Stimulated activated memory B cell treated with anti-CD40 and anti-IgM and Interleukin-4, amounts not matched to agents 10 μg/mL and 1 μg/mL and 100 μg/mL, for 72 hours (primary cell): ENCODE measurements at regions not wholly inside any gene's neighbourhood (a gene's known extent, or its start where the extent isn't known, plus 50 kb on each side); places are given as distances from the start of the nearest gene placed in this dataset.
"Not testable (repeated sequence)": the region's sequence is repeated elsewhere in the genome, so short reads cannot be mapped to it uniquely, and the experiment has no call there.

Experiments
- ATAC-seq: fragments of 150-1000 bp; cut with Tn5 transposase; 2 replicates; pipeline ENCODE4 v1.10.0; 2021
- H3K27ac Mint-ChIP-seq: one replicate; pipeline ENCODE4 v1.8.0; 2022; ENCODE audit warnings: mild to moderate bottlenecking, mixed read lengths
- H3K27me3 Mint-ChIP-seq: one replicate; pipeline ENCODE4 v1.8.0; 2022; ENCODE audit warnings: mixed read lengths
- H3K36me3 Mint-ChIP-seq: one replicate; pipeline ENCODE4 v1.8.0; 2022; ENCODE audit warnings: mixed read lengths
- H3K4me1 Mint-ChIP-seq: one replicate; pipeline ENCODE4 v1.8.0; 2022; ENCODE audit warnings: mixed read lengths
- H3K4me3 Mint-ChIP-seq: one replicate; pipeline ENCODE4 v1.8.0; 2022; ENCODE audit warnings: mild to moderate bottlenecking, moderate library complexity, mixed read lengths
- H3K9me3 Mint-ChIP-seq: one replicate; pipeline ENCODE4 v1.8.0; 2022; ENCODE audit warnings: mixed read lengths

DNA sequence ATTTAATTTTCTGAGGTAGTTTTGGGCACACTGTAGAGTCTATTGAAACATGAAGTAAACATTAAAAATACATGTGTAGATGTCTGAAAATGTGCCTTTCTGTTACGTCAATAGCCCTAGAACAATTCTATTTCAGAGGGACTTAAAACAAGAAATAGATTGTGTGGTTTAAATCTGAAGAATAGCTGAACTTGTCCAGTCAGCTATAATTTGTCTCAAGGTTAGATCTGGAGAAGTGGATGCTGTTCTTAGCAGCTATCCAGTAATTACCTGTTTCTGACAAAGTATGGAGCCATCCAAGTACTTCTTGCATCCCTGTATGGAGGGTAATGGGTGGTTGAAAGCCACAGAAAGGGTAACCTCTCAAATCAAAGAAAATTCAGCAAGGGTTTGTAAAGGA lies 92.8 kb downstream of the SEPTIN7 start:
- H3K27me3 Mint-ChIP-seq = no peaks in the 10 kb centered on the region
- H3K4me1 Mint-ChIP-seq = peaks cover 6% of the 10 kb centered on the region
- H3K4me3 Mint-ChIP-seq = no peak overlapping the region
- peaks cover 37% of the 10 kb centered on the region for H3K36me3 Mint-ChIP-seq
- no peak overlapping the region for H3K27ac Mint-ChIP-seq
- ATAC-seq = no peak
- no peaks in the 10 kb centered on the region for H3K9me3 Mint-ChIP-seq

DNA sequence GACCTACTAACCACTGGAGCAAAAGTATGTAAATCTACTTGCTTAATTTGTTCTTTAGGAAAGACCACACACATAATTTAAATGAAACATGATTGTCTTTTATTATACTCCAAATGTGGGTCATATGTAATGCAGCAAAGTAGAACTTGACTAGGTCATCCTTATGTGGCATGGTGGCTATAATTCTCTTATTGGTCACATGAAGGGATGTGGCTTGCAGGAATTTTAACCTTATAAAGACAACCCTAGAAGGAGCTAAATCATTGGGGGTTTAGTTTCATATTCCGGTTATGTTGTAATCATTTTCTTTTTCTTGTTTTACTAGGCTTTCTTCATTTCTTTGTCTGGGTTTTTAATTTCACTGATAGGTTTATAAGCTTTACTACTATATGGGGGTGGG lies 93.9 kb downstream of the SEPTIN7 start:
- H3K27me3 Mint-ChIP-seq = no peaks in the 10 kb centered on the region
- H3K27ac Mint-ChIP-seq = no peak overlapping the region
- ATAC-seq = no peak
- H3K9me3 Mint-ChIP-seq = no peaks in the 10 kb centered on the region
- H3K4me1 Mint-ChIP-seq = peaks cover 2% of the 10 kb centered on the region
- H3K4me3 Mint-ChIP-seq = no peak overlapping the region
- peaks cover 26% of the 10 kb centered on the region for H3K36me3 Mint-ChIP-seq

DNA sequence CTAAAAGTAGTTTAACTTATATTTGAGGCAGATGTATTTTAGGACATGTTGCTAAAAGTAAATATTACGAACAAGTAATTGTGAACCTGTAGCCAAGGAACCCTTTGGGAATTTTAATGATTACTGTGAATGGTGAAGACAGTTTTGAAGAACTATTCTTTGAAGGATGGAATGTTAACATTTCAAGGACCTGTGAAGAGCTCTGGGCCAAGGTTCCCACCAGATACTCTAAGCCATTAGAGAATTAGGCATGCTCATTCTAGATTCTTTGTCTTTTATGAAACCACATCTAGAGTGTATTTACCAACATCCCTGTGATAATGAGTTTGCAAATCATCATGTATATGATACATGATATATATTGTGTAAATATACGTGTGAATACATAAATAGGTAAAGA lies 99.8 kb downstream of the SEPTIN7 start:
- no peaks in the 10 kb centered on the region for H3K36me3 Mint-ChIP-seq
- no peak for ATAC-seq
- H3K27me3 Mint-ChIP-seq = no peaks in the 10 kb centered on the region
- H3K27ac Mint-ChIP-seq = peak overlapping the region; percentile 30
- no peak overlapping the region for H3K4me3 Mint-ChIP-seq
- H3K9me3 Mint-ChIP-seq = no peaks in the 10 kb centered on the region
- H3K4me1 Mint-ChIP-seq = no peaks in the 10 kb centered on the region

DNA sequence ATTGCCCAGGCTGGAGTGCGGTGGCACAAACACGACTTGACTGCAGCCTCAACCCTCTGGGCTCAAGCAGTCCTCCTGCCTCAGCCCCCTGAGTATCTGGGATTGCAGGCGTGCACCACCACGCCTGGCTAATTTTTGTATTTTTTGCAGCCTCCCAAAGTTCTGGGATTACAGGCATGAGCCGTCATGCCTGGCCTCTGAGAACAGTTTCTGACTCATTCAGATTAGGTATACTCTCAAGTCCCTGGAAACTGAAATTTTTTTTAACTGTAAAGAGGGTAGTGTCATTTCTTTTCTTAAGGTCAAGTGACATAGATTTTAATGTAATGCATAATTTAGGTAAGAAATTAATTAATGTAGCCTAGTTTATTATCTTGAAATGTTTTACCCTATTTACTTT lies 104.7 kb downstream of the SEPTIN7 start:
- ATAC-seq = no peak
- no peak overlapping the region for H3K4me3 Mint-ChIP-seq
- no peaks in the 10 kb centered on the region for H3K9me3 Mint-ChIP-seq
- no peak overlapping the region for H3K27ac Mint-ChIP-seq
- peaks cover 5% of the 10 kb centered on the region for H3K4me1 Mint-ChIP-seq
- H3K27me3 Mint-ChIP-seq = no peaks in the 10 kb centered on the region
- peaks cover 5% of the 10 kb centered on the region for H3K36me3 Mint-ChIP-seq

DNA sequence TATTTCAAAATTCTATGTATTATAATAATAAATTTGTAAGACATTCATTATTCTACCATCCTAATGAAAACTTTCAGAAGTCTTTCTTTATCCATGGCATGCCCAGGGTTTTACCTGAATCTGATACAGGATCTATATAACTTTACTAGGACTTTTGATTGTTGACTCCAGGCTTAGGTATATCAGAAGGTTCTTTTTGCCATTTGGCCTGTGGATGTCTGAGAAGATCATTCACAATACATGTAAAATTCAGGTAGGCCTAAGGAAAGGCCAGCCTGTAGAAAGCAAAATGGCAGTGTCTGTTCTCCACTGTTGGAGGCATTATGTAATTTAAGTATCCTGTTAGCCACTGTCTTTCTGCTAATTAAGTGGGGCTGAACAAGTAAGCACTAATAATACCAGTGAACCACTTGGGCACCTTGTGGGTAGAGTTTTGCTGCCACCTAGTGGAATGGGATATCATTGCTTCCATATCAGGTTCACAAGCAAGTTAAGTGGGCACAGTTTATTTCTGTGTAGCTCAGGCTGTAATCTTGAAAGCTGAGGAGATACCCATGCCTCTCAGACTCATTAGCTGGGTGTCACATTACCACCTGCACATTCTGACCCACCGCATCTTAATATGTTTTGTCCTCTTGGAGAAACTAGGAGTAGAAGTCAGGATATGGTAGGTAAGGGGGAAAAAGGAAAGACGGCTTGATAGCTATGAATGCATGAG lies 105.5 kb downstream of the SEPTIN7 start:
- Mint-ChIP-seq H3K36me3 (peaks cover 5% of the 10 kb centered on the region), H3K4me3 (no peak overlapping the region), H3K4me1 (peaks cover 5% of the 10 kb centered on the region), H3K9me3 (no peaks in the 10 kb centered on the region), H3K27ac (peak overlapping the region; percentile 53), H3K27me3 (no peaks in the 10 kb centered on the region)
- ATAC-seq = peak; percentile 85

DNA sequence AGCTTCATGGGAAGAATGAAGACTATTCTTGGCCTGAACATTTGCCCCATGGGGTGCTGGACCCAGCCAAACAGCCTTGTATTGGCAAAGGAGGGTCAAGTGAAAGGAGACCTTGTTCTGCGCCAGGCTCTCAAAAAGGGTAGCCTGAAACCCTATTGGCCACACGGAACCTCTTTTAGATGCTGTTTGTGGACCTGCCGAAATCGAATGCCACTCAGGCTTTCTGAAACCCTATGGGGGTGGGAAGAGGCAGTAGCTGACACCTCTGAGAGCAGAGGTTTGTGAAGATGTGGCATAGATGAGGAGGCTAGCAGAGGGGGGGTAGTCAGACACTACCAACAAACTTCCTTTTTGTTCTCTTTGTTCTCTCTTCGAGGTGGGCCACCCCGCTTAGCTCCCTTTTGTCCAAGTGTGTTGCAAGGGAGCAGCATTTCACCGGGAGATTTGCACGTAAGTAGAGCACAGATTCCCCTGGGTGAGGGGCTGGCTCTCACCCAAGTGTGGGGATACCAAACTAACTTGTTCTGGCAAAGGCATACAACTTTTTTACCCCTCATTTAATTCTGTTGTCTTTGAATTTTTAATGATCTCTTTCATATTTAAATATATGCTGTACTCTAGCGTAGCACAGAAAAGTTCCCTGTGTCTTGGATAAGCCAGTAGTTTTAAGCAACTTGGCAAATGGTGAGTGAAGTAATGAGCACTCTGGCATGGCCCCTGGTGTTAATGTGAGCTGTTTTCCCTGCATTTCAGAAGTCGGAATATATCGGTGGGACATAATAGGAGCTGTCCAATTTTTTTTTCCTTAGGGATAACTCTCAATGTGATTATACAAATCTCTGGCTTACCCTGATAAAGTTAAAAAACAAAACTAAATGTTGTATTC lies 107.7 kb downstream of the SEPTIN7 start:
- H3K4me1 Mint-ChIP-seq = peaks cover 5% of the 10 kb centered on the region
- ATAC-seq = no peak
- no peaks in the 10 kb centered on the region for H3K27me3 Mint-ChIP-seq
- no peak overlapping the region for H3K4me3 Mint-ChIP-seq
- no peak overlapping the region for H3K27ac Mint-ChIP-seq
- peaks cover 17% of the 10 kb centered on the region for H3K36me3 Mint-ChIP-seq
- peaks cover 4% of the 10 kb centered on the region for H3K9me3 Mint-ChIP-seq

DNA sequence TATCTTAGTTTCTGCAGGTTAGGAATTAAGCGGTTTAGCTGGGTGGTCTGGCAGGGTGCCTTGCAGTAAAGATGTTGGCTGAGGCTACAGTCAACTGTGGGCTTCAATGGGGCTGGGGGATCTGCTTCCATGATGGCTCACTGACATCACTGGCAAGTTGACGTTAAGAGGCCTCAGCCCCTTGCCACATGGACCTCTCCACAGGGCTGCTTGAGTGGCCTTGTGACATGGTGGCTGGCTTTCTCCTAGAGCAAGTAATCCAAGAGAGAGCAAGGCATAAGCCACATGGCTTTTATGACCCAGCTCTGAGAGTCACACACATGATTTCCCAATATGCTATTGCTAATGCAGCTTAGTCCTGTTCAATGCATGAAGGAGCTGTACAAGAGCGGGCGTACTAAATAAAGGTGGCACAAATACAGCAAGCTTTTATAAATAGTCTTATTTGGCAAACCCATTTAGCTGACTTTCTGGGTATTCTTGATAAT lies 109.1 kb downstream of the SEPTIN7 start:
- Mint-ChIP-seq H3K36me3 (peaks cover 19% of the 10 kb centered on the region), H3K27me3 (no peaks in the 10 kb centered on the region), H3K9me3 (peaks cover 4% of the 10 kb centered on the region), H3K4me1 (peaks cover 5% of the 10 kb centered on the region), H3K27ac (no peak overlapping the region), H3K4me3 (no peak overlapping the region)
- ATAC-seq = no peak

DNA sequence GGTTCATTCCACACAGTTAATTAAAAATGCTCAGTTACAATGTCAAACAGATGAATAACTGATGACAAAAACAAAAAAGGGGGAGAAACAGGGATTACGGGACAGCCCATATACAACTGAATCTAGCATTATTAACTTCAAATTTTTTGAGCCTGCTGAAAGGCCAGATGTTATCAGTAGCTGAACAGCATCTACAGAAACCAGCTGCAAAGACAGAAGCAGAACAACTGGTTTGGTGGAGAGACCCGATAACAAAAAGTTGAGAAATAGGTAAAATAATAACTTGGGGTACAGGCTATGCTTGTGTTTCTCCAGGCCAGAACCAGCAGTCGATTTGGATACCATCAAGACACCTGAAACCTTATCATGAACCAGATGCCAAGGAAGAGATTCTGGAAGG lies 109.8 kb downstream of the SEPTIN7 start:
- H3K4me3 Mint-ChIP-seq, ATAC-seq, H3K27me3 Mint-ChIP-seq, H3K9me3 Mint-ChIP-seq, H3K4me1 Mint-ChIP-seq, H3K27ac Mint-ChIP-seq: not testable (repeated sequence)
- peaks cover 22% of the 10 kb centered on the region for H3K36me3 Mint-ChIP-seq

DNA sequence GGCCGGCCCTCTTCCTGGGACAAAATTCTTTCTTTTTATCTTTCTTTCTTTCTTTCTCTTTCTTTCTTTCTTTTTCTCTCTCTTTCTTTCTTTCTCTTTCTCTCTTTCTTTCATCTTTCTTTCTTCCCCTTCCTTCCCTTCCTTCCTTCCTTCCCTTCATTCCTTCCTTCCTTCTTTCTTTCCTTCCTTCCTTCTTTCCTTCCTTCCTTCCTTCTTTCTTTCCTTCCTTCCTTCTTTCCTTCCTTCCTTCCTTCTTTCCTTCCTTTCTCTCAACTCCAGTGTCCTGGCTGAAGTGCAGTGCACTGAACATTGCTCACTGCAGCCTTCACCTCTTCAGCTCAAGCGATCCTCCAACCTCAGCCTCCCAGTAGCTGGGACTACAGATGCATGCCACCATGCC lies 112.5 kb downstream of the SEPTIN7 start:
- Mint-ChIP-seq H3K36me3 (peaks cover 27% of the 10 kb centered on the region), H3K4me1 (peaks cover 15% of the 10 kb centered on the region)
- H3K27ac Mint-ChIP-seq, H3K4me3 Mint-ChIP-seq, H3K9me3 Mint-ChIP-seq, H3K27me3 Mint-ChIP-seq, ATAC-seq: not testable (repeated sequence)

DNA sequence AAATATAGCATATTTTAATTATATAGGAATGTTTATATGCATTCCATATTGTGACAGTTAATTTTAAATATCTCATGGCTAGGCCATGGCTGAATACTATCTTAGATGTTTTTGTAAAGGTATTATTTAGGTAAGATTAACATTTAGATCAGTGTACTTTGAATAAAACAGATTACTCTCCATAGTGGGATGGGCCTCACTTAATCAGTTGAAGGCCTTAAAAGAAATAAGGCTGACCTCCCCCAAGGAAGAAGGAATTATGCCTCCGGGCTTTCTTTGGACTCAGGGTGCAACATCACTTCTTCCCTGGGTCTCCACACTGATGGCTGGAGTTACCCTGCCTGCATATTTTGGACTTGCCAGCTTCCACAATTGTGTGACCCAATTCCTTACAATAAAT lies 113.4 kb downstream of the SEPTIN7 start:
- H3K9me3 Mint-ChIP-seq = not testable (repeated sequence)

DNA sequence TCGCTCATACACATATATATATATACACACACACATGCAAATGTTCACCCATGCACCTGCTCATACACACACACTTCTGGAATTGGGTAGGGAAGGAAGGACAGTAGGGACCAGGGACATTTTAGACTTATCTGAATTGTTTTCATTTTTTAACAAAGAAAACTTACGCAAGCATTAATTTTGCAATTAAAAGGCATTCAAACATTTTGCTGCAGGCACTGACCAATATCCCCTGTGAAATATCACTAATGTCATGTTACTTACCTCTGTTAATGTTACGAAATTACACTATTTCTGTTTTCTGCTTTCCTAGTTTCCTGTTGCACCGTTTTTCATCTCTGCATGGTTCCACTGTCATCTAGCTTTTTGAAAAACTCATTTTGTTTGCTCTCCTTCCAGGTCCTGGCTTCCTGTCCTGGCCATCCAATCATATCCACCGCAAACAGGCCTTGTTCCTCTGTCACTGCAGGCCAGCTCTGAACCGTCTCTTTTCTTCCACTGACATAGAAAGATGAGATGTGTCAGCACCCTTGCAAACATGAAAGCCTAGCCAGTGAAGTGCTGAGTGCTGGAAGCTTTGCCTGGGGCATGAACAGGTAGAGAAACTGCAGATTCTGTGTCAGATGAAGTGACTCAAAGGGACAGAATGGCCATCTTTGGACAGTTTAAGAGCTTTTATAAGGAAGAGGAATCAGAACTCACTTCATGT lies 114.5 kb downstream of the SEPTIN7 start:
- not testable (repeated sequence) for H3K4me3 Mint-ChIP-seq, H3K27me3 Mint-ChIP-seq, H3K27ac Mint-ChIP-seq, H3K9me3 Mint-ChIP-seq, ATAC-seq
- Mint-ChIP-seq H3K4me1 (peaks cover 28% of the 10 kb centered on the region), H3K36me3 (peaks cover 31% of the 10 kb centered on the region)

More for the DNA sequence above, 113.4 kb downstream of the SEPTIN7 start:
- not testable (repeated sequence) for H3K4me3 Mint-ChIP-seq, H3K27me3 Mint-ChIP-seq, ATAC-seq, H3K27ac Mint-ChIP-seq
- H3K4me1 Mint-ChIP-seq = peaks cover 20% of the 10 kb centered on the region
- H3K36me3 Mint-ChIP-seq = peaks cover 31% of the 10 kb centered on the region

DNA sequence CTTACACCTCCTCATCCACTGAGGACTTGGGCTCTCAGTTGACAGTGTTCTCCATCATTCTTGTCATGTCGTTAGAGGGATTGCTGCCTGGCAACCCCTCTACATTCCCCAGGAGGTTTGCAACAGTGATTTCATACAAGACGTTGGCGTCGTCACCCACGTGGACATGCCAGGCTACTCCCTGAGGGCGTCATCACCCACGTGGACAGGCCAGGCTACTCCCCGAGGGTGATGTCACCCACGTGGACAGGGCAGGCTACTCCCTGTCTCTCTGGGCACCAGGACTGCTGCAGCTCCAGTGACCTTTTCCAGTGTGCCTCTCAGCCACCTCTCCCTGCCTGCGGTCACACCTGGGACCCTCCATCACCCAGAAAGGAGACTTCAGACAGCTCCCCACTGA lies 117.4 kb downstream of the SEPTIN7 start:
- not testable (repeated sequence) for H3K4me3 Mint-ChIP-seq

DNA sequence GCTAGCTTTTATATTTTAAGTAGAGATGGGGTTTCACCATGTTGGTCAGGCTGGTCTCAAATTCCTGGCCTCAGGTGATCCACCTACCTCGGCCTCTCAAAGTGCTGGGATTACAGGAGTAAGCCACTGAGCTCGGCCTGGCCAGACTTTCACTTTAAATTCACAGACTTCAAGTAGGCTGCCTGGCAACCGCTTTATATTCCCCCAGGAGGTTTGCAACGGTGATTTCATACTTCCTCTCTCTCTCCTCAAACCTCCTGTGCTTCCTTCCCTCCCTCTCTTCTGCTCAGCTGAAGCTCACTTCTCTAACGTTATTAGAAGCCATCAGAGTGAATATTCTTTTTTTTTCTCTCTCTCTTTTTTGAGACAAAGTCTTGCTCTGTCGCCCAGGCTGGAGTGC lies 118.8 kb downstream of the SEPTIN7 start:
- ATAC-seq = peak; percentile 86
- H3K27me3 Mint-ChIP-seq, H3K9me3 Mint-ChIP-seq: not testable (repeated sequence)
- Mint-ChIP-seq H3K36me3 (peaks cover 17% of the 10 kb centered on the region), H3K4me1 (peaks cover 28% of the 10 kb centered on the region), H3K27ac (peak overlapping the region; percentile 42), H3K4me3 (peak overlapping the region; percentile 77)

More for the DNA sequence above, 117.4 kb downstream of the SEPTIN7 start:
- Mint-ChIP-seq H3K4me1 (peaks cover 28% of the 10 kb centered on the region), H3K27ac (peak overlapping the region; percentile 19), H3K36me3 (peaks cover 22% of the 10 kb centered on the region)
- not testable (repeated sequence) for H3K27me3 Mint-ChIP-seq, H3K9me3 Mint-ChIP-seq, ATAC-seq

DNA sequence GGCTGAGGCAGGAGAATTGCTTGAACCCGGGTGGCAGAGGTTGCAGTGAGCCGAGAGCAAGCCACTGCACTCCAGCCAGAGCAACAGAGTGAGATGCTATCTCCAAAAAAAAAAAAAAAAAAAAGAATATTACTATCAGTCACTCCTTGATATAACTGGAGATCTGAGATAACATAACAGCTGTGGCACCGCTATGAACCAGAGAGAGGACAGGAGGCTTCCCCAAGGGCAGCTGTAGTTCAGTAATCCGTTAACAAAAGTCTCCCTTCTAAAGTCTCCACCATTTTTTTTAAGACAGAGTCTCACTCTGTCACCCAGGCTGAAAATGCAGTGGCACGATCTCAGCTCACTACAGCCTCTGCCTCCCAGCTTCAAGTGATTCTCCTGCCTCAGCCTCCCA lies 120.5 kb downstream of the SEPTIN7 start:
- not testable (repeated sequence) for H3K9me3 Mint-ChIP-seq, H3K4me3 Mint-ChIP-seq, ATAC-seq, H3K27ac Mint-ChIP-seq, H3K27me3 Mint-ChIP-seq
- Mint-ChIP-seq H3K4me1 (peaks cover 28% of the 10 kb centered on the region), H3K36me3 (peaks cover 12% of the 10 kb centered on the region)

DNA sequence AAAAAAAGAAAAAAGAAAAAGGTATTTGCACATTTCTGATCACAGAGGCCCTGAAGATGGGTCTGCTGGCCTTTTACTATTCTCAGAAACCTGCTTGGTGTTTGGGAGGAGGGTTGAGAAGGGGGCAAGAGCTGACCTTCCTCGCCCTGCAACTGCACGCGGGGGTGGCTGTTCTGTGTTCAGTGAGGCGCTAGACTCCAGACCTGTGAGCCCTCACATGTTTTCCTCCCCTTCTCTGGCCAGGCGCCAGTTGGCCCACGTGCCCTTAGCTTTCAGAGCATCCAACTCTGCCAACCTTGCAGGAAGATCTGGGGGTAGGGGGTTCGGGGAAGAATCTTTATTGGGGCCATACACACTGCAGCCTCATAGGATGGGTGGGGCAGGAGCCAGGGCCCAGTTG lies 123.8 kb downstream of the SEPTIN7 start:
- not testable (repeated sequence) for H3K4me3 Mint-ChIP-seq, ATAC-seq, H3K36me3 Mint-ChIP-seq, H3K9me3 Mint-ChIP-seq, H3K27me3 Mint-ChIP-seq, H3K4me1 Mint-ChIP-seq, H3K27ac Mint-ChIP-seq
